Stimulated activated effector memory CD8-positive, alpha-beta T cell treated with anti-CD3 and anti-CD28 coated beads, Interleukin-12 subunit alpha, Interleukin-12 subunit beta, amount 100 ng/mL, for 72 hours (primary cell): ENCODE measurements at regions not wholly inside any gene's neighbourhood (a gene's known extent, or its start where the extent isn't known, plus 50 kb on each side); places are given as distances from the start of the nearest gene placed in this dataset.

Experiments used
- ATAC-seq: fragments of 150-1000 bp; cut with Tn5 transposase; 2 replicates; pipeline ENCODE4 v1.10.0; 2021
- DNase-seq, 2 donors: peaks; one replicate each; pipeline ENCODE4 v3.0.0; 2021 to 2022; ENCODE audit warnings: low spot score in 2 of 2
- H3K27ac Mint-ChIP-seq: one replicate; pipeline ENCODE4 v1.8.0; 2022; ENCODE audit warnings: mild to moderate bottlenecking, mixed read lengths
- H3K36me3 Mint-ChIP-seq: one replicate; pipeline ENCODE4 v1.8.0; 2022; ENCODE audit warnings: mild to moderate bottlenecking, mixed read lengths
- H3K4me1 Mint-ChIP-seq: one replicate; pipeline ENCODE4 v1.8.0; 2022; ENCODE audit warnings: mixed read lengths
- H3K4me3 Mint-ChIP-seq: one replicate; pipeline ENCODE4 v1.8.0; 2022; ENCODE audit warnings: mild to moderate bottlenecking, mixed read lengths
- H3K9me3 Mint-ChIP-seq: one replicate; pipeline ENCODE4 v1.8.0; 2022; ENCODE audit warnings: mixed read lengths

DNA sequence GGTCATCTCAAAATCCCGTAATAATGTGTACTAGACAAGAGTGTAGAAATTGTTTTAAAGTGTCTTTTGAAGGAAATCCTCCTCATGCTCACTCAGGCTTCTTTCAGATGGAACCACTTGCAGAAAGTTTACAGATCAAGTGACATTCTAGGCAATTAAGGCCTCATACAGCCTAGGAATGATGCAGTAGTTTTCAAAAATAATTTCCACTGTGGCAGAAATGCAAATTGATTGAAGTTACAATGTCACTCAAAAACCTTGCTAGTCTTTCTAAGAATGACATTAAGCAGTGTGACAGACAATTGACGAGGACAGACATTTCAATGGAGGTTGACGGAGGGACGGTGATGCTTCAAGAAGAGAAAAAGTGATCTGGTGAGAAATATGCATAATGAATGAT lies 53.5 kb upstream of the CDH8 start:
- DNase-seq = no peak
- peaks cover 9% of the 10 kb centered on the region for H3K9me3 Mint-ChIP-seq
- no peak overlapping the region for H3K4me3 Mint-ChIP-seq
- H3K4me1 Mint-ChIP-seq = no peaks in the 10 kb centered on the region
- no peak overlapping the region for H3K27ac Mint-ChIP-seq
- ATAC-seq = no peak
- H3K36me3 Mint-ChIP-seq = no peaks in the 10 kb centered on the region

- DNase-seq (no peak), ATAC-seq (no peak)
- no peaks in the 10 kb centered on the region for H3K4me1 Mint-ChIP-seq
- no peak overlapping the region for H3K4me3 Mint-ChIP-seq
- peaks cover 10% of the 10 kb centered on the region for H3K9me3 Mint-ChIP-seq
- H3K27ac Mint-ChIP-seq = no peak overlapping the region
- H3K36me3 Mint-ChIP-seq = no peaks in the 10 kb centered on the region
Observed at GRCh38 chr16:62088731-62089410, 52.6 kb upstream of the CDH8 start.
